GM21381 (cell line): ENCODE measurements at regions not wholly inside any gene's neighbourhood (a gene's known extent, or its start where the extent isn't known, plus 50 kb on each side); places are given as distances from the start of the nearest gene placed in this dataset.
"Not testable (repeated sequence)": the region's sequence is repeated elsewhere in the genome, so short reads cannot be mapped to it uniquely, and the experiment has no call there.

Experiments used
- ATAC-seq: cut with Tn5 transposase; IDR thresholded peaks from one replicate; pipeline ENCODE4 v1.9.1; 2021; ENCODE audit warnings: mild to moderate bottlenecking, moderate library complexity; ENCODE audit not compliant: unreplicated experiment

DNA sequence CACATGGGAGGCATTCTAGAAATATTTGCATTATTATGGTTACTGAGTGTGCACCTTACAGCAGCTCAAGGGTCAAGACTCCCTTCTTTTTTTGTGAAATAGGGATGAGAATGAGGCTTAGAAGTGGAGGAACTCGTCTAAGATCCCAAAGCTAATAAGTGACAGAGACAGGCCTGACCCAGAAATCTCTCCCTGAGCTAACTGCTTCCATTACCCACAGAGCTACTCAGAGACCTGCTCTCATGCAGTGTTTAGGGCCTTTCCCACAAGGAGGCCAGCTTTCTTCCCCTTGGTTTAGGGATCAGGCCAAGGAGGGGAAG lies 301.7 kb downstream of the RPS24 start:
- no peak for ATAC-seq

- no peak for ATAC-seq
Measured at GRCh38 chr10:78335691-78336401, 302.2 kb downstream of the RPS24 start.

DNA sequence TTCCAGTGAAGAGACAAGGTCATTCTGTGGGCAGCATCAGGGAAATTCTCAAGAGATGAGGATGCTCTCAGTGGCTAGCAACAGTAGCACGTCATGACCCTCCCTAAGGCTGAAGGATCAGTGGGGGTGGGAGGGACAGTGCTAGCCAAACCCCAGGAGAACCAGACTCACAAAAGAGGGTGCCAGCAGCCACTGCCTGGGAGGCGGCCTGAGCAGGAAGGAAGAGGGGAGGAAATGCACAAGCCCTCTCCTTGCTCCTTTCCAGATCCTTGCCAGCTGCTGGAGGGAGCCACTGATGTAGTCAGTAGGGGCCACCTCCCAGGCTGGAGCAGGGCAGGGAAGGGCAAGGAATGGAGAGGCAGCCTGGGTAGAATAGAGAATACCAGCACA lies 302.7 kb downstream of the RPS24 start:
- ATAC-seq: no peak

DNA sequence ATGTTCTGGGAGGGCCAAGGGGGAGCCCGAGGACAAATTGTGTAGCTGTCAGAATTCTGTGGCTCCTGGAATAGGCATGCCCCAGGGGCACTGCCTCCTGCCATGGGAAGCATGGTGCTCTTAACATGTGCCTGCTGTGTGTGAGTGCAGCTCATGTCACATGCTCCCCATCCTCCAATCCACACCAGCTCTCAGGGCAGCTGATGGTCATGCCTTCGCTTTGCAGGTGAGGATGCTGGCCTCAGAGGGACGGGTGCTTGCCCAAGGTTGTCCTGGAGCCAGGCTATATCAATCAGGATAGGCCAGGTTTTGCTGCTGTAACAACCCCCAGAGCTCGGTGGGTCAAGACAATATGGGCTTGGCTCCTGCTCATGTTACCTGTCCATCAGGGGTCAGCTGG lies 303.4 kb downstream of the RPS24 start:
- no peak for ATAC-seq

GRCh38 chr10:78337646-78338391 lies 304.2 kb downstream of the RPS24 start:
- no peak for ATAC-seq

DNA sequence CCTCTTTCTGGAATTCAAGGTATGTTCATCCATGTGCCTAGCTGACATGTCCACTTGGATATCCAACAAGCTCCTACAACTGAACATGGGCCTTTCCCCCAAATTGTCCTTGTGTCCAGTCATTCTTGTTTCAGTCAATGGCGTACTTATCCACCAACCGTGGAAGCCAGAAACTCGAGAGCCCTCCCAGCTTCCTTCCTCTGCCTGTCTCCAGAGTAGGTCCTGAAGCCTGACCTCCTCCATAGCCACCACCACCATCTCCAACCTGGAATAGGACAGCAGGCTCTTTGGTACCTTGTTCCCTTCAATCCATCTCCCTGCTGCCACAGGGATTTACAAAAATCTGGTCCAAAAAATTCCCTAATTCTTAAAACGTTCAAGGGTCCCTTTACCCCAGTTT lies 305.1 kb downstream of the RPS24 start:
- ATAC-seq: no peak

- no peak for ATAC-seq
Measured at GRCh38 chr10:78339251-78339650, 305.6 kb downstream of the RPS24 start.

DNA sequence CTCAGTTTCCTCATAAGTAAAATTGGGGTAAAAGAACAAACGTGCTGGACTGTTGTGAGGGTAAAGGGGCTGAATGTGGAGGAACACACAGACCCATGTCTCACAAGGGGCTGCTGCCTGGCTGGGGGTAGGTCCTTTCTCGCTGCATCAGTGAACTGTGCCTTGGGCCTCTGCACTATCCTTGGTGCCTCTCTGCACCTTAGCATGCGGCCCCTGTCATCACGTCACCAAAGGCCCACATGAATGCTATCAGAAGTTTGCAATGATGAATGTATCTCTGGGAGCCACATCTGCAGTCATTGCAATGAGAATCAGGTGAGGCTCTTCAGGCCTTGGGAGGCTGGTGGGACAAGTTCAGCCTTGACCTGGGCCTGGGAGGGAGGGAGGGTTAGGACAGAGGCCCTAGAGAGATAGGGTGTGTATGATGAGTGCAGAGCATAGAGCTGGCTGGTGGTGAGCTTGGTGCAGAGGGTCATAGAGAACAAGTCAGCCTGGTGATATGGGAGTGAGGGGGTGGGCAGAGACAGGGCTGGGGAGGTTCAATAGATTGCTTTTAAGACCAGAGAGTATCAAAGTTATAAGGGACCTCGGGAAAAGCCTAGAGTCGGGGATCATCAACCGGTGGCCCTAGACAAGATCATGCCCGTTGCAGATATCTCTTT lies 308.4 kb downstream of the RPS24 start:
- no peak for ATAC-seq

DNA sequence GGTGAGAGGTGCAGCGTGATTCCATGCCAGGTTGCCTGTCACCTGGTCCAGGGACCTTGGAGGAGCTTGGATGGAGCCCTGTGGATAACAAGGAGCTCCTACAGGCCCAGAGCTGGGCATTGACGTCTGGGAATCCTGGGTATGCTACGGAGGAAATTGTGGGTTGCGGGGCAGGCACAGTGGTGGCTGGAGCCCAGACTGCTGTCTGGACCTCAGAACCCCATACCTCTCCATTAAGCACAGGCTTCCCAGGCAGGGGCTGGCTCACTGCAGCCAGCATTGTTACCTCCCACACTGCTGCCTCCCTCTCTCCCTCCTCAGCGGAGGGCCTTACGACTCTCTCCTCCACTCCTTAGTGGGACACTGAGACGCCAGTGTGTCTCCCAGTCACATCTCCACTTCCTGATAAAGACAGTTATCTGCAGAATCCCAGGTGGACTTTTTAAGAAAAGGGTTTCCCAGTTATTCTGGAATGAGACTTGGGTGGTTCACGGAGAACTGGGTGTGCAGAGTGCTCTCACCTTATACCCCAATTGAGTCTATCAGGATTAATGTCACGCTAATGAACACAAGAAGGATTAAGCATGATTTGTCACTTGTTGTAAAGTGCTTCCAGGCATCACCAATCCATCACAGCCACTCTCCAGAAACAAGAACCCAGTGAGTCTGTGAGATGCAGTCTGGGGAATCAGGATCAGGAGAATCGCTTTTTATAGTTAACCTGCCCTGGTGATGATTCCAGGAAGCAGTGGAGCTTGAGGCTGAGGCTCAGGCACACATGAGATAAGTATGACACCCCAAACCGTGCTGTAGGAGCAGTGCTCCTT lies 309.4 kb downstream of the RPS24 start:
- ATAC-seq: no peak

GRCh38 chr10:78344257-78344656 lies 310.6 kb downstream of the RPS24 start:
- ATAC-seq: not testable (repeated sequence)

GRCh38 chr10:78345515-78345914 lies 311.9 kb downstream of the RPS24 start:
- ATAC-seq: not testable (repeated sequence)

GRCh38 chr10:78346721-78347120 lies 313.1 kb downstream of the RPS24 start:
- no peak for ATAC-seq

DNA sequence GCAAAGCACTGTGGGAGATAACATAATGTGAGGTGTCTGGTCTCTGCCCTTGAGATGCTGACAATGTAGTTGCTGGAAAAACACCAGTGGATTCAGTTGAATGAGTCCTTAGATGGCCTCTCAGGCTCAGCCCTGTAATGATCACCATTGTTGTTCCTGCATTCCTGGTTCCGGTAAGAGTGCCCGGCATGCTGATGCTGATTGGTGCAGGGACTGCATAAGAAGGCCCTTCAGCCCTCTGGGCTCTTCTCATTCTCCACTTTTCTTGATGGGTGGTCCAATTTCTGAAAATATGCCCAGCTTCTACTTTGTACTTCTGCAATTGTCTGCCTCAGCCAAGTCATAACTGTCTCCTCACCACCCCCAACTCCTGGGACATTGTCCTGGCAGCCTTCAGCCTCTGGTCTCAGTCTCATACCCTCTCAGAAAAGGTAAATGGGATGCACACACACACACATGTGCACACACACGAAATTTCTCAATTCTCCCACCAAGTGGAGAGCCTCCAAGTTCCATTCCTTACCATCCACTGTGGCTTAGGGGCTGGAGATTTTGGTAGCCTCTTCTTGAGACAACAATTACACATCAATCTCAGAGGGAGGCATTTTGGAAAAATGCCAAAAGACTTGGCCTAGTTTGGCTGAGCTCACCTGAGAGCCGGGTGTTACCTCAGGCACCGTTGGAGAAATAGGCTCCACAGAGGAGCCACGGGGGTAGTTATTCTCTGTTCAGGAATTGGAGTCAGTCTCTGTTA lies 314.9 kb downstream of the RPS24 start:
- ATAC-seq: no peak

DNA sequence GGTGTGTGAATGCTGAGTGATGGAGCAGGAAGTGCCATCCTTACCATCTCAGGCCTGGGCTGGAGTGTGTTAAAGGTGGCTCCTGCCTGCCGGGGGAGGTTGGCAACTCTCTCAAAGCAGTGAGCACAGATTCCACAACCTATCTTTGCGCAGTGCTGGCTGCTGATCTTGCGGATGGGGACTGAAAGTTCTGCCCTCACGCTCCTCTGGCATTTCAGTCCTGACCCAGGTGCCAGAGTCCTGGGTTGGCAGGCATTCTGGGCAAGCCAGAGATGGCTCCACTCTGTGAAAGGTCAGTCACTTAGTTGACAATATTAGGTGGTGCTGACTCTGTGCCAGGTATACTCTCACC lies 315.5 kb downstream of the RPS24 start:
- ATAC-seq: no peak

GRCh38 chr10:78349911-78350663 lies 316.4 kb downstream of the RPS24 start:
- ATAC-seq: no peak

DNA sequence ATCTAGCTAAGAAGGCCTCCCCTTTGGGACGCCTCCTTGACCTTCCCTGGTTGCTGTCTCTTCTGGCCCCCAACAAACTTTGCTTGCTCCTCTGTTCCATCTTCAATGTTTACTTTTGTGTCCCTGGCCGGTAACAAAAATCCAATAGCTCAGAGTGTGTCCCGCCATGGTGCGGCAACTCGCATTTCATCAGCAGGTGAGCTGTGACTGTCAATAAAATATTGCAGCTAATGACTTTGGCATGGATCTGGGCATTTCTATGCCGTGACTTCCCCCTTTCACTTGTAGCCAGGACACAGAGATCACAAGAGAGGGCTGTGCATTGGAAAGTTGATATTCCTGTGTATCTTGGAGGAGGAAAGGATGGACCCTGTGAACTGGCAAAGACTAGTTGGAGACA lies 317.6 kb downstream of the RPS24 start:
- no peak for ATAC-seq

DNA sequence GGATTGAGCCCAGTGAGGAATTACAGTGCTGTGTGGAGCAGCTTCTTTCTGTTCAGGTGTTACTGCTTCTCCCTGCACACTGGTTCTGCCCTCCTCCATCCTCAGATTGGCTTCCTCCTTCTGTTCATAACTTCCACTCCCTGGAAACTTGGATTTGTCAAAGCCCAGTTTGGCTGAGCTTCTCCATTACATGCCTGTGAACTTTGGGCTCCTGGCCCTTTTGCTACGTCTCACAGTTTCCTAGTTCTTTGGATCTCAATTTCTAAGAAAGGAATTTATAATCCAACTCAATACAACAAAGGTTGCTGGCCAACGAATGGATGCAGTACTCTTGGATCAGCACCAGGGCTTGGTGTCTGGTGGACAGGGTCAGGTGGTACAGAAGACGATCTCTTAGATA lies 318.1 kb downstream of the RPS24 start:
- ATAC-seq: no peak

GRCh38 chr10:78353636-78354035 lies 320.0 kb downstream of the RPS24 start:
- ATAC-seq: no peak

DNA sequence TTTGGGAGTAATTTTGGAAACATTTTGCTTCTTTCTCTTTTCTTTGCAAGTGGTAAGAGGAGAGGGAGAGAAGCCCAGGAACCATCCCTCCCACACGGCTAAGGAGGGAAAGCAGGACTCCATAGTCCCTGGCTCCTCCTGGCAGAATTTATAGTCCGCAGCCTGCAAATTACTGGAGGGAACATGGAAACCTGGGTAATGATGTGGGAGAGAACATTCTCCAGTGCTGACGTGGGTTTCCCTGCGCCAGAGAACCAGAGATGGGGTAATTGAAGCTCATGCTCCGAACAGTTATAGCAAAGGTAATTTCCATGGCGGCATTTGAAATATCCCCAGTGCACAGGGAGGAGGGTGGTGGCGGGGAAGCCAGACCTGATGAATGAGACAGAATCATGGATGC lies 320.4 kb downstream of the RPS24 start:
- no peak for ATAC-seq

DNA sequence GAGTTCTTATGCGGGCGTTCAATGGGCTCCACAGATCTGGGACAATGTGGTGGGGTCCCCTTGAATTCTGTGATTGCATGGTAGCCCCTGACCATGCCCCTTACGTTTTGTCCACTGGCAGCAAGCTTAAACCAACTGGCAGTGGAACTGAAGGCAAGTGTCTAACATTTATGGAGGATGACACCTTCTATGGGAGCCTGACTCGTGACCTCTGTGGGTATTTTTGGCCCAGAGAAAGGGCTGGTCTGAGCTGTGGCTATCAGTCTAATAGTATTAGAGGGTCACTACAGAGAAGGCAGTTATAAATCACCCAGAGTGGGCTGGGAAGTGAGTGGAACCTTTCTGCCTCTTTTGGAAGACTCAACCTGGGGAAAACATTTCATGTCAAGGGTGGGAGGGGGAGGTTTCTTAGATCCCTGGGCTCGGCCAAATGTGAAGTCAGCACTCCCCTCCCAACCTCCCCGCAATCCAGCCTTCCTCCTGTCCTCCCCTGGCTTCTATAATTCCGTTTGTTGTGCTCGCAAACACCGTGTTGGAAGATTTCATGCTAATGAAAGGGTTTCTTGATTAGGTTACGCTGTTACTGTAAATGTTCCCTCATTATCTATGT lies 322.7 kb downstream of the RPS24 start:
- no peak for ATAC-seq
